NCI-H1694 (cell line): ENCODE measurements at regions not wholly inside any gene's neighbourhood (a gene's known extent, or its start where the extent isn't known, plus 50 kb on each side); places are given as distances from the start of the nearest gene placed in this dataset.
"Not testable (repeated sequence)": the region's sequence is repeated elsewhere in the genome, so short reads cannot be mapped to it uniquely, and the experiment has no call there.

Experiments used
- DNase-seq: peaks from one replicate; lab custom pipeline; 2025; lab: John Stamatoyannopoulos, UW

GRCh38 chr14:81751198-81751597 is 217.5 kb upstream of the SEL1L start:
- no peak for DNase-seq

GRCh38 chr14:81759541-81759940 is 225.9 kb upstream of the SEL1L start:
- no peak for DNase-seq

- no peak for DNase-seq
These were observed 232.1 kb upstream of the SEL1L start for GRCh38 chr14:81765651-81766275.

- DNase-seq: no peak
These were observed 232.8 kb upstream of the SEL1L start for GRCh38 chr14:81766321-81766915.

GRCh38 chr14:81767266-81767995 is 233.8 kb upstream of the SEL1L start:
- DNase-seq: no peak

DNA sequence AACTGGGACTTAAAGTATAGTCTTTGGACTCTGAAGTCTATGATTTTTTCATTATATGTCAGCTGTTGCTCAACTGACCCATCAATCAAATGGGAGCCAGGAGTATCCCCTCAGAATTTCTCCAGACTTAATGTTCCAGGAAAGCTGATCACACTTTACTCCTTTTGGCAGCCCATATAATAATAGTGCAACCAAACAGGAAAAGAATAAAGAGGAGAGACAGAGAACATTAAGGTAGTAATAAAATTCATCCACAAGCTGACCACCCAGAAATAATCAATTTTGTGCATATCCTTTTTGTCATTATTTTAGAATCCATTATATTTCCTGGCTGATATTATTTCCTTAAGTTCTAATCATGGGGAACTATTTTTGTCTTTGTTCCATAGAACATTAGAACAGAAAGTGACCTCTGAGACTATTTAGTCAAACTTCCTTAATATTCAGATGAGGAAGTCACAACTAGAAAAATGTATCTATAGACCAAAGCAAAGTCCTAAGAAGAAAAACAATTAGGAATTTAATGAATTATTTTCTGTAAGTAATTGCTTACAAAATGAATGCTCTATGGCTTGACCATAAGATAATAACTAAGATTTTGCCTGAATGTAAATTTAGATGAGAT is 238.1 kb upstream of the SEL1L start:
- DNase-seq: no peak

- no peak for DNase-seq
These were observed 238.7 kb upstream of the SEL1L start for GRCh38 chr14:81772381-81772780.

GRCh38 chr14:81776531-81776930 is 242.9 kb upstream of the SEL1L start:
- no peak for DNase-seq

GRCh38 chr14:81781798-81782197 is 248.1 kb upstream of the SEL1L start:
- DNase-seq: not testable (repeated sequence)

- DNase-seq: no peak
These were observed 250.4 kb upstream of the SEL1L start for GRCh38 chr14:81784084-81784483.

DNA sequence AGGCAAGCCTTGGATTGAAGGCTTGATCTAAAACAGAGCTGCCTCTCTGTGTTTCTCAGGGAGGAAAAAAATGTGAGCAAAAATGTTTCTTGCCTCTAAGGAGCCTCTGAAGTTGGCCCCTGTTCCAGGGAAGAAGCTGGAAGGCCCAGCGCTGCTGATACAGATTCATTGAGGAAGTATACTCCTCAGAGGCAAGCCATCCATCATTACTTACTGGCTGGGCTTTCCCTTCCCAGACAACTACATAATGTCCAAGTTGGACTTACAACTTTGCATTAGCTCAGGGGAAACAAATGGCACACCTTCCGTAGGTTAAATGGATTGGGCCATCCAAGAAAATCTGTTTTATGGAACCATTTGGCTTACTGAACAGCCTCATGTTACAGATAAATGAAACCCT is 263.7 kb upstream of the SEL1L start:
- DNase-seq: no peak

- DNase-seq: no peak
These were observed 268.3 kb upstream of the SEL1L start for GRCh38 chr14:81801921-81802320.

DNA sequence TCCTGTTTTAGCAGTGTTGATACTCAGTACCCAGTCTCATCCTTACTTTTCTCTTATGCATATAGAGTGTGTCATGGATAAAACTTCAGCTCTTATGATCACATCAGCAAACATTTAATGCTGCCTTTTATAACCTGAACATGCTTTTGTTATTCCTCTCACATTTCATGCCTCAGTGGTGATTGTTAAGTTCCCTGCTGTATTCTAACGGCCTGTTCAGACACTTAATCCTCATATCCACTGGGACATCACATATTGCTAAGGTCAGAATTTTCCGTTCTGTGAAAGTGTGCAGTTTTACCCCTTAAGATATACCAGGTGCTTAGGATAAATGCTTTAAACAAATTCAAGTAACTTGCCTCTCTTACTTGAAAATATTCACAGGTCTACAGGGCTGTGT is 268.7 kb upstream of the SEL1L start:
- DNase-seq: no peak

DNA sequence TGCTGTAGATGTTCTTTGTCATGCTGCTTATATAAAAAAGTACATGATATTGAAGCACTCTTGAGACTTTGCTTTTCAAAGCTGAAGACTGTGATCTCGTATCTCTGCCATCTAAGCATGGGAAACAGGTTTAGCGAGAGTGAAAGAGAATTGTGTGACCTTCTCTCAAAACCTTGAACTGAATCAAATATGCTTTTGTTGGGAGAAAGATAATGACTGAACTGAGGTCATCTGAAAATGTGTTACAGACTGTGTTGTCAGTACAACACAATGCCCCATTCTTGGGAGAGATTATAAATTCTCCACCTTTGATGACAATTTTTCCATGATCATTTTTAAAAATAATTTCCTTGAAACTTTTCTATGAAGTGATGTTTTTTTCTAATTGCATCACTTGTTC is 272.1 kb upstream of the SEL1L start:
- DNase-seq: no peak

DNA sequence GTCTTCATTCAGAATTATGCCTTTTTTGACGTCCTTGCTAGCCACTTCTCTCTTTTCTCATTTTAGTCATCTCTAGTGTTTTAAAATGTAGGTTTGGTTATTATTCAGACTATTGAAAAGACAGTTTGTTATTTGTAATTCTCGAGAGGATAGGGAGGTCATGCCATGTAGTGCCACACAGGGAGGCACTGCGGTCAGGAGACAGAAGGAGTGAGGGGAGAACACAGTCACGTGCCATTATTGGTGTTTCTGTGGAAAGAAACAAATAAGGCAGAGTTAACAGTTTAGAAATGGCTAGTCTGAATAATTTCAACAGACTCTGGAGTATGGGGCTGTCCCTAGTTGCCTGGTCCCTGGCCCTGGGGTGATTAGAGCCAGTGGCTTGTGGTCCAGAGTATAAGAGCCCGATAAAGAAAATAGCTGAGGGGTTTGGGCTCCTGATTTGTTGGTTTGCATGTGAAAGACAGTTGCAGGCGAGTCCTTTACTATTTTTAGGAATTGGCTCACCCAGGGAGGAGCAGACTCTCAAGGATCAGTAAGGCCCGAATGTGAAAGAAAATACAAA is 278.1 kb upstream of the SEL1L start:
- no peak for DNase-seq

- no peak for DNase-seq
These were observed 284.6 kb upstream of the SEL1L start for GRCh38 chr14:81818271-81818670.

- no peak for DNase-seq
These were observed 285.7 kb upstream of the SEL1L start for GRCh38 chr14:81819344-81819743.

DNA sequence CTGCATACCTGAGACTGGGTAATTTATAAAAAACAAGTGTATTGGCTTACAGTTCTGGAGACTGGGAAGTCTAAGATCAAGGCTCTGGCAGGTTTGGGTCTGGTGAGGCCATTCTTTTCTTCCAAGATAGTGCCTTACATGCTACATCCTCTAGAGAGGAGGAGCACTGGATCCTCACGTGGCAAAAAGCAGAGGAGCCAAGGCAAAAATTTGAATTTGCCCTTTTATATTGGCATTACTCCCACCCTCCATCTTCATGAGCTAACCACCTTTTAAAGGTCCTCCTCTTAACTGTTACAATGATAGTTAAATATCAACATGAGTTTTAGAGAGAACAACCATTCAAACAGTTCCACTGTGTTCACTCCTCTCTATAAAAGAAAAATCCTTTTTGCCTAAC is 286.3 kb upstream of the SEL1L start:
- no peak for DNase-seq

GRCh38 chr14:81826081-81826480 is 292.4 kb upstream of the SEL1L start:
- no peak for DNase-seq

GRCh38 chr14:81829447-81829846 is 295.8 kb upstream of the SEL1L start:
- no peak for DNase-seq

- DNase-seq: no peak
These were observed 297.6 kb upstream of the SEL1L start for GRCh38 chr14:81831128-81831820.

DNA sequence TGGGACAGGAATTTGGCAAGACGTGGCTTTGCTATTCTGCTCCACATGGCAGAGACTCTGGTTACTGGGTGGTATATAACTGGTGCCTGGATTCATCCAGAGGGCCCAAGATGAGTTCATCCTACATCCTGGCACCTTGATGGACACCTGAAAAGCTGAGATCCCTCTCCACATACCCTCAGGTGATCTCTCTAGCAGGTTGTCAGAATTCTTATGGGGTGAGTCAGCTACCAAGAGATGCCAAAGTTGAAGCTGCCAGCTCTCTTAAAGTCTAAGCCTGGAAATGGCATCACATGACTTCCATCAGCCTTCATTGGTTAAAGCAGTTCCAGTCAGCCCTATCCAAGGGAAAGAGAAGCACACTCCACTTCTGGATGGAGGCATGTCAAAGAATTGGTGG is 300.7 kb upstream of the SEL1L start:
- DNase-seq: no peak
